GM18520 (cell line): ENCODE measurements at regions not wholly inside any gene's neighbourhood (a gene's known extent, or its start where the extent isn't known, plus 50 kb on each side); places are given as distances from the start of the nearest gene placed in this dataset.
"Not testable (repeated sequence)": the region's sequence is repeated elsewhere in the genome, so short reads cannot be mapped to it uniquely, and the experiment has no call there.

ENCODE experiments used
- ATAC-seq: cut with Tn5 transposase; IDR thresholded peaks from one replicate; pipeline ENCODE4 v1.9.1; 2021; ENCODE audit not compliant: unreplicated experiment

DNA sequence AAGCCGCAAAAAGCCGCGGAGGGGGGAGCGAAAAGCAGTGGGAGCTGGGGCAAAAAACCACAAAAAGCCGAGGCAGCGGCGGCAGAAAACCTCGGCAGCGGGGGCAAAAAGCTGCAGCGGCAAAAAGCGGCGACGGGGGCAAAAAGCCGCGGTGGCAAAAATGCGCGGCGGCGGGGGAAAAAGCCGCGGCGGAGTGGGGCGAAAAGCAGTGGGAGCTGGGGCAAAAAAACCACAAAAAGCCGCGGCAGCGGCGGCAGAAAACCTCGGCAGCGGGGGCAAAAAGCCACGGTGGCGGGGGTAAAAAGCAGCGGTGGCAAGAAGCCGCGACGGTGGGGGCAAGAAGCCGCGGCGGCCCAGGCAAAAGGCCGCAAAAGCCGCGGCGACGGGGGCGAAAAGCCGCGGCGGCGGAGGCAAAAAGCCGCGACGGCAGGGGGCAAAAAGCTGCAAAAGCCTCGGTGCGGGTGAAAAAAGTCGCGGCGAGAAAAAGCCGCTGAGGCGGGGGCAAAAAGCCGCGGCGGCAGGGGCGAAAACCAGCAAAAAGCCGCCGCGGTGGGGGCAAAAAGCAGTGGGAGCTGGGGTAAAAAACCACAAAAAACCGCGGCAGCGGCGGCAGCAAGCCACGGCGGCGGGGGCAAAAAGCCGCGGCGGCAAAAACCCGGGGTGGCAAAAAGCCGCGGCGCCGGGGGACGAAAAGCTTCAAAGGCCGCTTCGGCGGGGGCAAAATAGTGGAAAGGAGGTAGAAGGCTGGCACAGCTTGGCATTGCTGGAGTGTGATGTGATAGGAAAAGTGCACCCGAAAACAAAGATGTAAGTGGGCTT is 135.9 kb downstream of the ZNF92 start:
- ATAC-seq = no peak

DNA sequence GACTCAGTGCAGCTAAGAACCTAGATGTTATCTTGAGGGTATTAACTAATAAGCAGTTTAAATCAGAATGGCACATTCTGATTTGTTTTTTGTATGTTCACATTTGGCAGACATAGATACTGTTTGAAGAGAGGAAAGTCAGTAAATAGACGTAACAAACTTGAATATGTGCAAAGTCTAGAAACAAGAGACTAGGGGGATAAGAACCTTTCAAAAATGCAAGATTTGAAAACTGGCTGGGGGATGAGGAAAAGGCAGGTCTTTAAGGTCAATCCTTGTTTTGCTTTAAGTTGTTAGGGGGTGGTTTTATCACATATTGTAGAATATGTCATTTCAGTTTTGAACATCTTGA is 136.5 kb downstream of the ZNF92 start:
- not testable (repeated sequence) for ATAC-seq

DNA sequence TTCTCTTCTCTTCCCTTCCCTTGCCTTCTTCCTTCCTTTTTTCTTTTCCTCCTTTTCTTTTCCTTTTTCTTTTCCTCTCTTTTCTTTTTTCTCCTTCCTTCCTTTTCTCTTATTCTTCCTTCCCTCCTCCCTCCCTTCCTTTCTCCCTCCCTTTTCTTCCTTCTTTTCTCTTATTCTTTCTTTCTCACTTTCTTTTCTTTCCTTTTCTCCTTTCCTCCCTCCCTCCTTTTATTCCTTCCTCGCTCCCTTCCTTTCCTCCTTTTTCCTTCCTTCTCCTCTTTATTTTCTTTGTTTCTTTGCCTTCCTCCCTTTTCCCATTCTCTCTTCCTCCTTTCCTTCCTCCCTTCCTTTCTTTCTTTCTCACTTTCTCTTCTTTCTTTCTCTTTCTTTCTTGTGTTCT is 146.1 kb downstream of the ZNF92 start:
- not testable (repeated sequence) for ATAC-seq

DNA sequence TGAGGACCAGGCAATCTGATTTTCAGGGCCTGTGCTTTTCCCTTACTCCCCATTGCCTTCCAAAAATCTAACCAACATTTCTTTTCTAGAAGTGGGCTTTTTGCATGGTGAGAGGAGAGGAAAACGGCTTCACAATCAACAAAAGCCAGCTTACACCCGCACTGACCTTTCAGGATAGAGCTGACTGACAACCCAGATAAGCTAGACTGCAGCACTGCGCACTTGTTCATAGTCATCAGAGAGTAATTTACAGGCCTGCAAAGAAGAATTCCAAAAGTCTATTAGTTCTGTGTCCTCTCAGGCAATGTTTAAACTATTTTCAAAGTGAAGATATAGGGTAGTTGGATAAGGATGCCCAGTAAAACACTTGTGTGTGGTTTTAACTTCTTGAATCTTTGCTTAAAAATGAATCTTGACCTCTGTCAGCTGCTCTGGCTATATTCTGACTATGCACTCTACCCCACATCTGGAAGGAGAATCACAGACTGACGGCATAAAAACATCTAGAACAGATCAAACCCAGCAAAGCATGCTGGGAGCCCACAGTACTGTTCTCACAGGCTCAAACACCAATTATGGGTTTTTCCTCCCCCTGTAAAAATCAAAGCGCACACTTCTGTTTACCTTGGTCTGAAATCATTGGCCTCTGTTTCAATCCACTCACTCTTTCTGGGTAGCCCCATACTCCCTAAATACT is 172.0 kb downstream of the ZNF92 start:
- not testable (repeated sequence) for ATAC-seq

DNA sequence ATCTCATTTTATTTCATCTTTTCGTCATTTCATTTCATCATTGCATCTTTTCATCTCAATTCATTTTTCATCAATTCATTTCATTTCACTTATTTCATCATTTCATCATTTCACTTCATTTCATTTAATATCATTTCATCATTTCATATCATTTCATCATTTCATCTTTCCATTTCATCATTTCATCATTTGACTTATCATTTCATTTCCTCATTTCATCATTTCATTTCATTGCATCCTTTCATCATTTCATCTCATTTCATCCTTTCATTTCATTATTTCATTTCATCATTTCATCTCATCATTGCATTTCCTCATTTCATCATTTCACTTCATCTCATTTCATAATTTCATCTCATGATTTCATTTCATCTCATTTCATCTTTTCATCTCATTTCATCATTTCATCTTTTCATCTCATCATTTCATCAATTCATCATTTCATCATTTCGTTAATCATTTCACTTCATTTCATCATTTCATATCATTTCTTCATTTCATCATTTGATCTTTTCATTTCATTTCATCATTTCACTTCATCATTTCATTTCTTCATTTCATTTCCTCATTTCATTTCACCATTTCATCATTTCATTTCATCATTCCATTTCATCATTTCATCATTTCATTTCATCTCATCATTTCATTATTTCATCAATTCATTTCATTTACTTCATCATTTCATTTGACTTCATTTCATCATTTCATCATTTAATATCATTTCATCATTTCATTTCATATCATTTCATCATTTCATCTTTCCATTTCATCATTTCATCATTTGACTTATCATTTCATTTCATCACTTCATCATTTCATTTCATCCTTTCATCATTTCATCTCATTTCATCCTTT is 176.2 kb downstream of the ZNF92 start:
- ATAC-seq = not testable (repeated sequence)

DNA sequence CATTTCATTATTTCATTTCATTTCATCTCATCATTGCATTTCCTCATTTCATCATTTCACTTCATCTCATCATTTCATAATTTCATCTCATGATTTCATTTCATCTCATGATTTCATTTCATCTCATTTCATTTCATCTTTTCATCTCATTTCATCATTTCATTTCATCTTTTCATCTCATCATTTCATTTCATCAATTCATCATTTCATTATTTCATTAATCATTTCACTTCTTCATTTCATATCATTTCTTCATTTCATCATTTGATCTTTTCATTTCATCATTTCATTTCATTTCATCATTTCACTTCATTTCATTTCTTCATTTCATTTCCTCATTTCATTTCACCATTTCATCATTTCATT is 176.8 kb downstream of the ZNF92 start:
- not testable (repeated sequence) for ATAC-seq

DNA sequence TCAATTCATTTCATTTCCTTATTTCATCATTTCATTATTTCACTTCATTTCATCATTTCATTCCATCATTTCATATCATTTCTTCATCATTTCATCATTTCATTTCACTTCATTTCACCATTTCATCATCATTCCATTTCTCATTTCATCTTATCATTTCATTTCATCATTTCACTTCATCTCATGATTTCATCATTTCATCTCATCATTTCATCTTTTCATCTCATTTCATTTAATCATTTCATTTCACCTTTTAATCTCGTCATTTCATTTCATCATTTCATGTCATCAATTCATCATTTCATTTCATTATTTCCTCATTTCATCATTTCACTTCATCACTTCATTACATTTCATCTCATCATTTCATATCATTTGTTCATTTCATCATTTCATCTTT is 177.4 kb downstream of the ZNF92 start:
- not testable (repeated sequence) for ATAC-seq

DNA sequence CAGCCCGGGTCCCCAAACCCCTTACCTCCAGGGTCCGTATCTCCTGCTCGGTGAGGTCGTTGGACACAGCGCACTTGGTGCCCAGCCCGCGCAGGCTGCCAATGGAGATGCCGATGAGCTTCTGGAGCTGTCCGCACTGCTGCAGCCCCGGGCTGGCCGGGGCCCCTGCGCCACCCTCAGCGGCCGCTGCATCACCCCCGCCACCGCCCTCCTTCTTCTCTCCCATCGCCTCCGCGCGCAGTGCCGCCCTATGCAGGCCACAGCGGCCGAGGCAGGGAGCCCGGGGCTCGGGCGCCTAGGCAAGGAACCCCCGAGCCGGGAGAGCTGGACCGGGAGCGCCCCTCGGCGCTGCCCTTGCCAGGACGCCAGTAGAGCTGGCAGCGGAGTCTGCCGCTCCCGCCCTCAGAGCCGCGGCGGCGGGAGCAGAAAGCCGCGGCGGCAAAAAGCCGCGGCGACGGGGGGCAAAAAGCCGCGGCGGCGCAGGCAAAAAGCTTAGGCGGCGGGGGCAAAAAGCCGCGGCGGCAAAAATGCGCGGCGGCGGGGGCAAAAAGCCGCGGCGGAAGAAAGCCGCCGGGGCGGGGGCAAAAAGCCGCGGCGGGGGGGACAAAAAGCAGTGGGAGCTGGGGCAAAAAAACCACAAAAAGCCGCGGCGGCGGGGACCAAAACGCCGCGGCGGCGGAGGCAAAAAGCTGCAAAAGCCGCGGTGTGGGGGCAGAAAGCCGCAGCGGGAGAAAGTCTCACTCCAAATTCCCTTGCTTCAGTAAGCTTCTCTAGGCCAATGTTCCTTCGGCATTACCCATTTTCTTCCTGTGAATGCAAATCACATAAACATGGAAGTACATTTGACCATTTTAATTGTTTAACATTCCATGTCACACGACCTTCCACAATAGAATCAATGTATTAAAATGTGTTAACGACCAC is 181.2 kb downstream of the ZNF92 start:
- ATAC-seq = not testable (repeated sequence)

DNA sequence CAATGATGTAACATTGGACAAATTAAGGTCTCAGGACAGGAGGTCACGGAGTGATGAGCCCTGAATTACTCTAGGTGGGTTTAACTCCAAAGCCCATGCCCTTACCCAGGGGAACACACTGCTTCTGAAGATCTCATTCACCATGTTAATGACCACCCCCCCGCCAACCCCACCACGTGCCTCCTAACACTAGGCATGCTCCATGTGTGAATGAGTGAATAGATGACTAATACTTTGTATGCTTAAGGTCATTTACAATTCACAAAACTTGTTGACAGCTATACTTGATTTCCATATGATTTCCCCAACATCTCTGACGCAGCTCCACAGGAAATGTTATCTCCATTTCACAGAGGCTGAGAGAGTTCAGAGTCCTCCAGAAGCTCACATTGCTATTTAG is 184.9 kb downstream of the ZNF92 start:
- not testable (repeated sequence) for ATAC-seq

DNA sequence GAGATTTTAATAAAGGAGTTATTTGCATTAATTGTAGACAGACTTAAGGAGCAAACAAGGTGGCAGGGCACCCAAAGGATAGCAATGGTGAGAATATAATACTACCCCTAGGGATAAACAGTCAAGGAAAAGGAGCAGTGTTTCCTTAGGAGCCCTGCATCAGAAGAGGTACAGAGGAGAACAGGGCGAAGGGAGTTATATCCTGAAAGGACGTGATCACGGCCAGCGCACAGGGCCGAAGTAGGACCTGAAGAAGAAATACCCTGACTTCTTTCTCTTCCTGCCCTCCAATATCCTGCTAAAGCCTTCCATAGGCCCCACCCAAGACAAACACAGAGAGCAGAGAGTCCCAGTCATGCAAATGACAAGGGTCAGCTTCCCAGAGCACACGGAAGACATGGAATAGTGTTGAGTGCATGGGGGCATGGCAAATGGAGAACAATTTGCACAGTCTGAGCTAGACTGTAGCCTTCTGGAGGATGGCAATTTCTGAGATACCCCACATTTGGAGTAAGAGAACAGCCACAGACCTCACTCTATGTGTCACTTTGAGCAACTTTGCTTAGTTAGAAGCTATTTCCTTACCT is 188.2 kb downstream of the ZNF92 start:
- ATAC-seq = not testable (repeated sequence)

DNA sequence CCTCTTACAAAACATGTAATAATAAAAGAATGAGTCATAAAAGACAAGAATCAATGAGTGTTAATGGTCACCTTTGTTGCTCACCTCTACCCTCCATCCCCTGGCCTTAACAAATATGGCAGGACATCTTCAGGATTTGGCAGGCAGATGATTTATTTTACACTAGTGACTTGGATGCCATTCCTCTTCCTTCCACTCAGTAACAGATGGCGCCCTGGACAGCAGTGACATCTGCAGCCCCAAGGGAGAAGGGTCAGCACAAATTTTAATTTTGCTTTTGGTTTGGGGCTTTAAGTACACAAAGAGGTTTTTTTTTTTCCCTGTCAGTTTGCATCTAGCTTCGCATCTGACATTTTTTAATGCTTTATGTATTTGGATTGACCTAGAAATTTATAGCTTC is 188.9 kb downstream of the ZNF92 start:
- ATAC-seq = not testable (repeated sequence)

DNA sequence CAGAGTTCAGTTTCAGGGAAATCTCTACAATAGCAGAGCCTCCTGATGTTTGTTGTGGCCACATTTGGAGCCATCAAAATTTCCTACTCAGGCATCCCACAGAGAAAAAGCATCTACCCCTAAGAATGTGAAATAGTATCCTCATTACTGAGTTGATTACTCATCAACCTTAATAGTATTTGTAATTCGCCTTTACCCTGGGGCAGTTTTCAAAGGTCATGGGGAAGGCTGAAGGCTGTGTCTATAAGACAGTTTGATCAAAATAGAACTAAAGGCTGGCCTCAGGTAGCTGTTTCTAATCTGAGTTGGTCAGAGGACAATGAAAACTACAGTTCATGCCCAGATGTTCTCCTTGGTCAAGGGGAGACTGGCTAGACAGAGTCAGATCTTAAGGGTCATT is 189.7 kb downstream of the ZNF92 start:
- not testable (repeated sequence) for ATAC-seq

DNA sequence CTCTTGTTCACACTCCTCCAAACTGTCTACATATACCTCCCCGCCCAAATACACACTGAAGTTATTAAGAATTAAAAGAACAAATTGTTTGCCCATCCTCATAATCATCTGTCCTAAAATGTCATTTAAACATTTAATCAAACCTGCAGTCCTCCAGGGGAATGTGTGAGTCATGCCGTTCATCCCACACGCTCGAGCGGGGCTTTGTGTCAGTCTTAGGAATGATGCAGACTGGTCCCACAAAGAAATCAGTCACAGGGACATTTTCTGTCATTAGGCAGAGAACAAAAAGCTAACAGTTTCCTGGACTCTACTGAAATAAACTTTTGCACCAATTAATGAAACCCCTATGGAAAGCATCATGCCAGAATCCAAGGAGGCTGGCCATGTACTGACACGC is 194.6 kb downstream of the ZNF92 start:
- ATAC-seq = not testable (repeated sequence)

DNA sequence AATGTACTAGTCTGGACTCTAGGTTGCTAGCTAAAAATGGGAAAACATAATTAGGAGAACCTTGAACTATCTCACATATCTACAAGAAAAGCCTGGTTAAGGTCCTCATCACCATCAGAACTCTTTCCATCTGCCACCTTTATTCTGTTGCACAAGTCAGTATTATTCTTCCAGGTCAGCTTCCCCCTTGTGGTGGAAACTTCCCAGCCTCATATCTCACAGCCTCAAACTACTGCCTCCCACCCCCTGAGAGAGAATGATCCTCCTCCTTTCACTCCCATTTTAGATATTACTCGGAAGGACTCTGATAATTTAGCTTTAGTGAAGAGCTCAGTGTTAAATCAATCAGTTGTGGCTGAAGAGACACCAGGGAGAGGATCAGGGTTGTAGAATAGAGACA is 197.3 kb downstream of the ZNF92 start:
- ATAC-seq = not testable (repeated sequence)

DNA sequence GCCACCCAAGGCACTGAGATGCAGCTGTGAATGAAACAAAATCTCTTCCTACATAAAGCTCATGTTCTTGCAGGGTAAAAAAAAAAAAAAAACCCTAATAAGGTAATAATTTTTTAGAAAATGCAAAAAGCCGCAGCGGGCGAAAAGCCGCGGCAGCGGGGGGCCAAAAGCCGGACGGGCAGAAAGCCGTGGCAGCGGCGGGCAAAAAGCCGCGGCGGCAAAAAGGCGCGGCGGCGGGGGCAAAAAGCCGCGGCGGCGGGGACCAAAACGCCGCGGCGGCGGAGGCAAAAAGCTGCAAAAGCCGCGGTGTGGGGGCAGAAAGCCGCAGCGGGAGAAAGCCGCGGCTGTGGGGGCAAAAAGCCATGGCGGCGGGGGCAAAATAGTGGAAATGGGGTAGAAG is 198.9 kb downstream of the ZNF92 start:
- ATAC-seq = not testable (repeated sequence)

DNA sequence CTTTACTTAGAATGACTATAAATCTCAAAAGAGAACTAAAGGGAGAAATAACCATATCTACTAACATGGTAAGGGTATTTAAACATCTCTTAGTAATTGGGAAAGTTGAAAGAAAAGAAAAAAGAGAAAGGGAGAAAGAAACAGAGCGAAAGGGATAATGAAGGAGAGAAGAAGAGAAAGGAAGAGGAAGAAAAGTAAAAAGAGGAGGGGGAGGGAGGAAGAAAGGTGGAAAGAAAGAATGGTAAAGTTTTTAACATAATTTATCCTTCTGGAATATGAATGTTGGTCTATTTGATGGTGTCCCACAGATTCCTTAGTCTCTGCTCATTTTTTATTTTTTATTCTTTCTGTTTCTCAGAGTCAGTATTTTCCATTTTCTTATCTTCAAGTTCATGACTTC is 202.7 kb downstream of the ZNF92 start:
- ATAC-seq = not testable (repeated sequence)

DNA sequence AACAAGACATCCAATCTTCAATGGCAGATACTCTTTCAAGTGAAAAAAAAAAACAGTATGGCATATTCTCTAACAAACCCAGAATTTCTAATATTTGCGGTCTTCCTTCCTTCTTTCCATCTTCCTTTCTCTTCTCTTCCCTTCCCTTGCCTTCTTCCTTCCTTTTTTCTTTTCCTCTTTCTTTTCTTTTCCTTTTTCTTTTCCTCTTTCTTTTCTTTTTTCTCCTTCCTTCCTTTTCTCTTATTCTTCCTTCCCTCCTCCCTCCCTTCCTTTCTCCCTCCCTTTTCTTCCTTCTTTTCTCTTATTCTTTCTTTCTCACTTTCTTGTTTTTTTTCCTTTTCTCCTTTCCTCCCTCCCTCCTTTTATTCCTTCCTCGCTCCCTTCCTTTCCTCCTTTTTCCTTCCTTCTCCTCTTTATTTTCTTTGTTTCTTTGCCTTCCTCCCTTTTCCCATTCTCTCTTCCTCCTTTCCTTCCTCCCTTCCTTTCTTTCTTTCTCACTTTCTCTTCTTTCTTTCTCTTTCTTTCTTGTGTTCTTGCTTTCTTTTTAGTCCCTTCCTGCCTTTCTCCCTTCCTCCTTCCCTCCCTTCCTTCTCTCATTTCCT is 209.0 kb downstream of the ZNF92 start:
- ATAC-seq = not testable (repeated sequence)

DNA sequence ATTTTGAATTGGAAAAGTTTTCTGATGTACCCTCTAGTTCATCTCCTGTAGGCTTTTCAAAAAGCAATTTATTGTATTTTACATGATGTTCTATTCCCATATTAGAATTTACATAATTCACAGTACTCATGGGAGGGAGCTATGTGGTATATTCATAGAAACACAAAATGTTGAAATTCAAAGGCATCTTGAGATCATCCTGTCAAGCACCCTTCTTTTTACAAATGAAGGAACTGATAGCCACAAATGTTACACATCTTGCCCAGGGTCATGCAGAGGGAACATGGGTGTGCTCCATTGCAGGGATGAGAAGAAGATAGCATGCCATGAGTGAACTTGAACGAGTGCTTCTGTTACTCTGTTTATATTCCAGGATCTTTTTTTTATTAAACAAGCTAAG is 228.8 kb downstream of the ZNF92 start:
- not testable (repeated sequence) for ATAC-seq

DNA sequence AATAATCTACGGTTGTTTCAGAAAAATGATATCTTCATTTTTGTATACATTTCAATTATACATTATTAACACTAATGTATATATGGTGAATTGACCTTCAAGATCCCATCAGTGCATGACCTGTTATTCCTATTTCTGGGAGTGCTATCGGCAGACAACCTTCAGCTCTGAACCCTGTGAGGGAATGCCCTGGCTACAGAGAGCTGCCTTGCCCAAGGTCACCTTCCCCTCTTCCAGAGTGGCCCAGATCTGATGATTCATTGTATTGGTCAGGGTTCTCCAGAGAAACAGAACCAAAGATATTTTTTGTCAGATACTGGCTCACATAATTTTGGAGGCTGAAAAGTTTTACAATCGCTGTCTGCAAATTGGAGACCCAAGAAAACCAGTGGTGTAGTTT is 235.5 kb downstream of the ZNF92 start:
- no peak for ATAC-seq
